ENCODE measurements at regions not wholly inside any gene's neighbourhood (a gene's known extent, or its start where the extent isn't known, plus 50 kb on each side); places are given as distances from the start of the nearest gene placed in this dataset.

DNA sequence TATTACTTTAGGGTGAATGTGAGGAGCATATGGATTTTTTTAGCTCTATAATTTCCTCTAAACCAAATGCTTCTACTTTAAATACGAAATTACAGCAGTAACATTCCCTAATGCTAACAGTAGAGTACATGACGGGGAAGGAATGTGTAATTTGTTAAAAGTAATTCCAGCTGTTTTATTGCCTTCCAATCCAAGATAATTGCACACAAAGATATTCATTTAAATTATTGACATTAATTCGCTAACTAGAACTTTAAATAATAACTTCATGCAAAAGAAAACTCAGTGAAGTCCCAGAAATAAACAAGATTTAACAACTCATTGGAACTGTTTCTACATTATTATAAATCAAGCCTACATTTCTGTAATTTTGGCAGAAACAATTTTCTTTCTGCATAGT is 261.4 kb upstream of the CFAP20DC start:
- no peaks in the 10 kb centered on the region for H3K27me3 ChIP-seq (ENCODE audit: control insufficient read depth, insufficient read depth, low read length)
- H3K4me1 ChIP-seq (ENCODE audit: control insufficient read depth, insufficient read depth, low read length), result no peaks in the 10 kb centered on the region
- H3K9me3 ChIP-seq (ENCODE audit: control insufficient read depth, insufficient read depth, low read length), result no peaks in the 10 kb centered on the region
- no peak overlapping the region for H3K4me3 ChIP-seq (ENCODE audit: low read depth, low read length)
- H3K36me3 ChIP-seq (ENCODE audit: control insufficient read depth, insufficient read depth, low read length), result no peaks in the 10 kb centered on the region
- H3K9ac ChIP-seq (ENCODE audit: low read depth, low read length), result no peak overlapping the region

- Histone ChIP-seq H3K4me3 (ENCODE audit: low read depth, low read length) (no peak overlapping the region), H3K36me3 (ENCODE audit: control insufficient read depth, insufficient read depth, low read length) (no peaks in the 10 kb centered on the region)
Observed at GRCh38 chr3:59310736-59311135, 260.9 kb upstream of the CFAP20DC start.

GRCh38 chr3:59308684-59309083 is 258.9 kb upstream of the CFAP20DC start:
- Histone ChIP-seq H3K4me1 (ENCODE audit: control insufficient read depth, insufficient read depth, low read length) (no peaks in the 10 kb centered on the region), H3K9me3 (ENCODE audit: control insufficient read depth, insufficient read depth, low read length) (no peaks in the 10 kb centered on the region), H3K36me3 (ENCODE audit: control insufficient read depth, insufficient read depth, low read length) (no peaks in the 10 kb centered on the region), H3K4me3 (ENCODE audit: low read depth, low read length) (no peak overlapping the region), H3K9ac (ENCODE audit: low read depth, low read length) (no peak overlapping the region), H3K27me3 (ENCODE audit: control insufficient read depth, insufficient read depth, low read length) (no peaks in the 10 kb centered on the region)

More at GRCh38 chr3:59310736-59311135, 260.9 kb upstream of the CFAP20DC start:
- no peaks in the 10 kb centered on the region for H3K27me3 ChIP-seq (ENCODE audit: control insufficient read depth, insufficient read depth, low read length)
- no peak overlapping the region for H3K9ac ChIP-seq (ENCODE audit: low read depth, low read length)
- H3K9me3 ChIP-seq (ENCODE audit: control insufficient read depth, insufficient read depth, low read length), result no peaks in the 10 kb centered on the region
- no peaks in the 10 kb centered on the region for H3K4me1 ChIP-seq (ENCODE audit: control insufficient read depth, insufficient read depth, low read length)

GRCh38 chr3:59308001-59308400 is 258.2 kb upstream of the CFAP20DC start:
- no peak overlapping the region for H3K9ac ChIP-seq (ENCODE audit: low read depth, low read length)
- H3K27me3 ChIP-seq (ENCODE audit: control insufficient read depth, insufficient read depth, low read length), result no peaks in the 10 kb centered on the region
- H3K4me3 ChIP-seq (ENCODE audit: low read depth, low read length), result no peak overlapping the region
- H3K36me3 ChIP-seq (ENCODE audit: control insufficient read depth, insufficient read depth, low read length), result no peaks in the 10 kb centered on the region
- no peaks in the 10 kb centered on the region for H3K9me3 ChIP-seq (ENCODE audit: control insufficient read depth, insufficient read depth, low read length)
- no peaks in the 10 kb centered on the region for H3K4me1 ChIP-seq (ENCODE audit: control insufficient read depth, insufficient read depth, low read length)

DNA sequence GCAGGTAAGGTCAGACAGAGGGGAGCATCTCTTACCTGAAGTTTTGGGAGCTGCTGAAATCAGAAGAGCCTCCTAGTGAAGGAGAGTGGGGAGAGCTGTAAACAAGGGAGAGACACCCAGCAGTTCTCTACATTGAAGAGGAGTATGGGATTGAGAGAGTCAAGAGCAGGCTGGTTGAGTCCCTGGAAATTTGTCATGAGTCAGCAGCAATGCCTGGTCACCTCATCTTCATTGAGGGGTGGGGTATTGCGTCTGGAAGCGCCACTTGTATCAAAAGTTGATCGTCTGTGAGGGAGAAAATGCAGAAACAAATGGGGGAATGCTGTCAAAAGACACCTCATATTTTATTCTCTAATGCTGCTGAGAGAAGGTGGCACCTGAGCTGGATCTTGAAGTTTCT is 256.6 kb upstream of the CFAP20DC start:
- Histone ChIP-seq H3K4me1 (ENCODE audit: control insufficient read depth, insufficient read depth, low read length) (no peaks in the 10 kb centered on the region), H3K9me3 (ENCODE audit: control insufficient read depth, insufficient read depth, low read length) (no peaks in the 10 kb centered on the region), H3K27me3 (ENCODE audit: control insufficient read depth, insufficient read depth, low read length) (no peaks in the 10 kb centered on the region), H3K36me3 (ENCODE audit: control insufficient read depth, insufficient read depth, low read length) (no peaks in the 10 kb centered on the region), H3K4me3 (ENCODE audit: low read depth, low read length) (no peak overlapping the region), H3K9ac (ENCODE audit: low read depth, low read length) (no peak overlapping the region)

GRCh38 chr3:59304296-59304695 is 254.5 kb upstream of the CFAP20DC start:
- Histone ChIP-seq H3K9me3 (ENCODE audit: control insufficient read depth, insufficient read depth, low read length) (no peaks in the 10 kb centered on the region), H3K4me3 (ENCODE audit: low read depth, low read length) (no peak overlapping the region), H3K9ac (ENCODE audit: low read depth, low read length) (no peak overlapping the region), H3K27me3 (ENCODE audit: control insufficient read depth, insufficient read depth, low read length) (no peaks in the 10 kb centered on the region), H3K4me1 (ENCODE audit: control insufficient read depth, insufficient read depth, low read length) (no peaks in the 10 kb centered on the region), H3K36me3 (ENCODE audit: control insufficient read depth, insufficient read depth, low read length) (no peaks in the 10 kb centered on the region)

DNA sequence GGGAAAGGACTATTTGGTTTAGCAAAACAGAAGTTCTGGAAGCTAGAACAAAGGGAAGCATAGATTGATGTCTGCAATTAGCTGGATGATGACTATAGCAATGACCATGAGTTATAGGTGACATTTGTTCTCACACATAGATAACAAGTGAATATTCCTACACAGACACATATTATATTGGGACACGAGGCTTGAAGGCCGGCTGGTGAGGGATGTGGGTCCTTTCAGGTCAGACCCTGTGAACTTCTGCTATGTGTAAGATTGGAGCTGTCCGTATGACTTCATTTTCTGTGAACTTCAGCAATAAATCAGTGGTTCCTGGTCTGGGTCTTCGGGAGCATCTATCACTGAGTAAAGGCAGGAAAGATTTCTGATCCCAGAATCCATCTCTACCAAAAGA is 253.6 kb upstream of the CFAP20DC start:
- Histone ChIP-seq H3K9me3 (ENCODE audit: control insufficient read depth, insufficient read depth, low read length) (no peaks in the 10 kb centered on the region), H3K4me1 (ENCODE audit: control insufficient read depth, insufficient read depth, low read length) (no peaks in the 10 kb centered on the region), H3K27me3 (ENCODE audit: control insufficient read depth, insufficient read depth, low read length) (no peaks in the 10 kb centered on the region), H3K9ac (ENCODE audit: low read depth, low read length) (no peak overlapping the region), H3K36me3 (ENCODE audit: control insufficient read depth, insufficient read depth, low read length) (no peaks in the 10 kb centered on the region), H3K4me3 (ENCODE audit: low read depth, low read length) (no peak overlapping the region)

DNA sequence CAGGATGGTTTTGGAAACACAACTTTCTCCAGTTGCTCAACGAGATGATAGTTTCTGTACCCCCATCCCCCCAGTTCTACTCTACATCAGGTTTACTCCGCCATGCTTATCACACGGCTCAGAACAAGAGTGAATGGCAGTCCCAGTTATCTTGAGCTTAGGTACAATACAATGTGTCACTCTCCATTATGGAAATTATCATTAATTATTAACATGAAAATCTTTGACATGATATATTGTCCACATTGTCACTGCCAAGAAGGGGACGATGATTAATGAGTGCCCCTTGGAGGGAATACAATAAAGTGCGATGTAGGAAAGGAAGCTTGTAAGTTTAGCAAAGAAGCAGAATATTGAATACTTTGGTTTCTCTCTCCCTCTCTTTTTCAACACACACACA is 252.6 kb upstream of the CFAP20DC start:
- Histone ChIP-seq H3K4me3 (ENCODE audit: low read depth, low read length) (no peak overlapping the region), H3K27me3 (ENCODE audit: control insufficient read depth, insufficient read depth, low read length) (no peaks in the 10 kb centered on the region), H3K4me1 (ENCODE audit: control insufficient read depth, insufficient read depth, low read length) (no peaks in the 10 kb centered on the region), H3K9me3 (ENCODE audit: control insufficient read depth, insufficient read depth, low read length) (no peaks in the 10 kb centered on the region), H3K36me3 (ENCODE audit: control insufficient read depth, insufficient read depth, low read length) (no peaks in the 10 kb centered on the region), H3K9ac (ENCODE audit: low read depth, low read length) (no peak overlapping the region)

DNA sequence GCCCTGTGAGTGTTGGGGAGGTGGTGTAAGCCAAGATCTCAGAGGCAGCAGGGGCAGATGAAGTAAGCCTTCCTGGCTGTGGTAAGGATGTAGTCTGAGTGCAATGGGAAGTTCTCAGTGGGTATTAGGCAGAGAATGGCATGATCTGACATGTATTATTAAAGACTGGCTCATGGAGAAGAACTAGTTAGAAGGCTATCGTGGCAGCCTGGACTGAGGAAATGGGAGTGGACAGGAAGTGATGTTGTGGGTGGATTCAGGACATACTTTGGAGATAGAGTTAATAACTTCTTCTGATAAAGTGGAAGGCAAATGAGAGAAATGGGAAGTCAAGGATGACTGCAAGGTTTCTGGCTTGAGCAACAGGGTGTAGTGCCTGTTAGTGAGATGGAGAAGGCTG is 250.9 kb upstream of the CFAP20DC start:
- no peaks in the 10 kb centered on the region for H3K4me1 ChIP-seq (ENCODE audit: control insufficient read depth, insufficient read depth, low read length)
- no peaks in the 10 kb centered on the region for H3K9me3 ChIP-seq (ENCODE audit: control insufficient read depth, insufficient read depth, low read length)
- no peaks in the 10 kb centered on the region for H3K36me3 ChIP-seq (ENCODE audit: control insufficient read depth, insufficient read depth, low read length)
- no peak overlapping the region for H3K4me3 ChIP-seq (ENCODE audit: low read depth, low read length)
- no peaks in the 10 kb centered on the region for H3K27me3 ChIP-seq (ENCODE audit: control insufficient read depth, insufficient read depth, low read length)
- H3K9ac ChIP-seq (ENCODE audit: low read depth, low read length), result no peak overlapping the region

- H3K27me3 ChIP-seq (ENCODE audit: control insufficient read depth, insufficient read depth, low read length), result no peaks in the 10 kb centered on the region
- H3K9me3 ChIP-seq (ENCODE audit: control insufficient read depth, insufficient read depth, low read length), result no peaks in the 10 kb centered on the region
- no peaks in the 10 kb centered on the region for H3K4me1 ChIP-seq (ENCODE audit: control insufficient read depth, insufficient read depth, low read length)
- H3K9ac ChIP-seq (ENCODE audit: low read depth, low read length), result no peak overlapping the region
- H3K36me3 ChIP-seq (ENCODE audit: control insufficient read depth, insufficient read depth, low read length), result no peaks in the 10 kb centered on the region
- no peak overlapping the region for H3K4me3 ChIP-seq (ENCODE audit: low read depth, low read length)
Observed at GRCh38 chr3:59299561-59299960, 249.7 kb upstream of the CFAP20DC start.

DNA sequence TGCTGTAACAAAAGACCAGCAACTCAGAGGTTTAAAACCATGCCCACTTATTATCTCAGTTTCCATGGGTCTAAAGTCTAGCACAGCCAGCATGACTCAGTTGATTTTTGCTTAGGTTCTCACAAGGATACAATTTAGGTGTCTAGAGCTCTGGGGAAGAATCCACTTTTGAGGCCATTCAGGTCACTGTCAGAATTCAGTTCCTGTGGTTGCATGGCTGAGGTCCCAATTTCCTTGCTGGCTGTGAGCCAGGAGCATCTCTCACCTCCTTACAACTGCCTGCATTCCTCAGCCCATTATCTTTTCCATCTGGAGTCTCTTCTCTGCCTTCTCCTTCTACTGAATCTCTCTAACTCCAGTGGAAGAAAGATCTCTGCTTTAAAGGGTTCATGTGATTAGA is 240.5 kb upstream of the CFAP20DC start:
- no peaks in the 10 kb centered on the region for H3K36me3 ChIP-seq (ENCODE audit: control insufficient read depth, insufficient read depth, low read length)
- no peak overlapping the region for H3K9ac ChIP-seq (ENCODE audit: low read depth, low read length)
- no peaks in the 10 kb centered on the region for H3K27me3 ChIP-seq (ENCODE audit: control insufficient read depth, insufficient read depth, low read length)
- no peak overlapping the region for H3K4me3 ChIP-seq (ENCODE audit: low read depth, low read length)
- no peaks in the 10 kb centered on the region for H3K9me3 ChIP-seq (ENCODE audit: control insufficient read depth, insufficient read depth, low read length)
- H3K4me1 ChIP-seq (ENCODE audit: control insufficient read depth, insufficient read depth, low read length), result no peaks in the 10 kb centered on the region

- Histone ChIP-seq H3K27me3 (ENCODE audit: control insufficient read depth, insufficient read depth, low read length) (no peaks in the 10 kb centered on the region), H3K36me3 (ENCODE audit: control insufficient read depth, insufficient read depth, low read length) (no peaks in the 10 kb centered on the region), H3K4me1 (ENCODE audit: control insufficient read depth, insufficient read depth, low read length) (no peaks in the 10 kb centered on the region), H3K9me3 (ENCODE audit: control insufficient read depth, insufficient read depth, low read length) (no peaks in the 10 kb centered on the region), H3K9ac (ENCODE audit: low read depth, low read length) (no peak overlapping the region), H3K4me3 (ENCODE audit: low read depth, low read length) (no peak overlapping the region)
Observed at GRCh38 chr3:59289831-59290230, 240.0 kb upstream of the CFAP20DC start.

GRCh38 chr3:59288951-59289350 is 239.1 kb upstream of the CFAP20DC start:
- H3K36me3 ChIP-seq (ENCODE audit: control insufficient read depth, insufficient read depth, low read length), result no peaks in the 10 kb centered on the region

More at GRCh38 chr3:59288951-59289350, 239.1 kb upstream of the CFAP20DC start:
- no peaks in the 10 kb centered on the region for H3K9me3 ChIP-seq (ENCODE audit: control insufficient read depth, insufficient read depth, low read length)
- no peak overlapping the region for H3K9ac ChIP-seq (ENCODE audit: low read depth, low read length)
- no peaks in the 10 kb centered on the region for H3K4me1 ChIP-seq (ENCODE audit: control insufficient read depth, insufficient read depth, low read length)
- H3K27me3 ChIP-seq (ENCODE audit: control insufficient read depth, insufficient read depth, low read length), result no peaks in the 10 kb centered on the region
- H3K4me3 ChIP-seq (ENCODE audit: low read depth, low read length), result no peak overlapping the region

All from iPS-15b (cell line).